CD8-positive, alpha-beta memory T cell (primary cell): ENCODE measurements at regions not wholly inside any gene's neighbourhood (a gene's known extent, or its start where the extent isn't known, plus 50 kb on each side); places are given as distances from the start of the nearest gene placed in this dataset.

ENCODE experiments used
- CTCF ChIA-PET: fragments of 350-600 bp; sonication (Branson Sonifier 250); formaldehyde crosslinking; loops from one replicate; lab custom pipeline; 2021; ENCODE audit warnings: antibody characterized with exemption; lab: Charles Lee
- POLR2A ChIA-PET: fragments of 350-600 bp; sonication (Branson Sonifier 250); formaldehyde crosslinking; loops from one replicate; lab custom pipeline; 2021; ENCODE audit warnings: antibody characterized with exemption; lab: Charles Lee
- DNase-seq, 5 donors: peaks; one replicate each; pipeline versions ENCODE4 v3.0.0 to v3.0.0-alpha.2; 2020 to 2022; ENCODE audit warnings: mixed read lengths in 1 of 5
- H3K27ac ChIP-seq: one replicate; pipeline ENCODE4 v1.7.0; 2013; ENCODE audit warnings: low read depth, mild to moderate bottlenecking, low read length, moderate library complexity
- H3K27me3 ChIP-seq: 2 replicates; pipeline ENCODE4 v1.7.0; 2013; ENCODE audit warnings: low read length, mild to moderate bottlenecking; ENCODE audit not compliant: insufficient read depth, poor library complexity, severe bottlenecking
- H3K36me3 ChIP-seq: 2 replicates; pipeline ENCODE4 v1.7.0; 2013; ENCODE audit warnings: mild to moderate bottlenecking, low read length, moderate library complexity; ENCODE audit not compliant: insufficient read depth
- H3K4me1 ChIP-seq: 2 replicates; pipeline ENCODE4 v1.7.0; 2013; ENCODE audit warnings: mild to moderate bottlenecking, low read length, moderate library complexity; ENCODE audit not compliant: insufficient read depth
- H3K4me3 ChIP-seq: 2 replicates; pipeline ENCODE4 v1.7.0; 2013; ENCODE audit warnings: mild to moderate bottlenecking, low read length
- H3K9me3 ChIP-seq: 2 replicates; pipeline ENCODE4 v1.7.0; 2013; ENCODE audit warnings: mild to moderate bottlenecking, low read length
- H3K27ac Mint-ChIP-seq, 8 donors: one replicate each; pipeline ENCODE4 v1.8.0; 2020 to 2021; ENCODE audit warnings: mixed read lengths in 8 of 8, mild to moderate bottlenecking in 6 of 8, inconsistent platforms in 3 of 8, moderate library complexity in 3 of 8
- H3K27me3 Mint-ChIP-seq, 2 donors: one replicate each; pipeline ENCODE4 v1.8.0; 2020 to 2021; ENCODE audit warnings: mixed read lengths in 2 of 2, mild to moderate bottlenecking in 1 of 2, moderate library complexity in 1 of 2
- H3K36me3 Mint-ChIP-seq, 3 donors: one replicate each; pipeline ENCODE4 v1.8.0; 2020 to 2021; ENCODE audit warnings: mixed read lengths in 3 of 3, inconsistent platforms in 1 of 3, mild to moderate bottlenecking in 1 of 3
- H3K4me1 Mint-ChIP-seq, 3 donors: one replicate each; pipeline ENCODE4 v1.8.0; 2020 to 2021; ENCODE audit warnings: mixed read lengths in 3 of 3, inconsistent platforms in 1 of 3, mild to moderate bottlenecking in 1 of 3
- H3K4me3 Mint-ChIP-seq, 7 donors: one replicate each; pipeline ENCODE4 v1.8.0; 2020 to 2021; ENCODE audit warnings: mixed read lengths in 7 of 7, mild to moderate bottlenecking in 6 of 7, moderate library complexity in 4 of 7, inconsistent platforms in 2 of 7
- H3K9me3 Mint-ChIP-seq, 5 donors: one replicate each; pipeline ENCODE4 v1.8.0; 2020 to 2022; ENCODE audit warnings: mixed read lengths in 5 of 5, mild to moderate bottlenecking in 3 of 5, moderate library complexity in 2 of 5, inconsistent platforms in 1 of 5

GRCh38 chr4:102411408-102411807 is 66.1 kb upstream of the SLC39A8 start:
- Histone ChIP-seq H3K27ac (no peak overlapping the region), H3K4me3 (no peak overlapping the region), H3K9me3 (no peaks in the 10 kb centered on the region), H3K36me3 (no peaks in the 10 kb centered on the region), H3K4me1 (no peaks in the 10 kb centered on the region), H3K27me3 (no peaks in the 10 kb centered on the region)
- no peak for DNase-seq
- Mint-ChIP-seq H3K4me3 (no peak overlapping the region), H3K9me3 (no peaks in the 10 kb centered on the region), H3K27ac (no peak overlapping the region), H3K36me3 (no peaks in the 10 kb centered on the region), H3K27me3 (peaks cover 0 to 7% of the 10 kb centered on the region in 2 donors), H3K4me1 (no peaks in the 10 kb centered on the region)
- ChIA-PET CTCF (interaction anchor here (1.1 kb wide), 1 partner anchor 24 kb away, joined by 3 read pairs; no protein-coding TSS in a partner anchor), POLR2A (no interaction called here)

DNA sequence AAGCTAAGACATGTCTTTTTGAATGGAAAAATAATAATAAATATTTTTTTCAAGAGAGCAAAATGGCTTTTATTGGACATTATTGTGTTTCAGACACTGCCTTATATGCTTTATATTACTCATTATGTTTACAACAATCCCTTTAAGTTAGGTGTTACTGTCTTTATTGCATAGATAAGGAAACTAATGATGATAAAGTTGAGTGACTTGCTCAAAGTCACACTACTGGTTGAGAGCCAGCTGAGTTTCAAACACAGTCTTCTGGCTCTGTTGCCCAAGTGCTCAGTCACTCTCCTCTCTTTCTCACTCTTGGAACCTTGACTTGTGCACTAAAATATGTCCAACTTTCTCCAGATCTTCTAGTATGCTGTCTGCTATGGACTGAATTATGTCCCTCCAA is 71.5 kb upstream of the SLC39A8 start:
- Histone ChIP-seq H3K9me3 (no peaks in the 10 kb centered on the region), H3K4me1 (no peaks in the 10 kb centered on the region), H3K4me3 (no peak overlapping the region), H3K36me3 (no peaks in the 10 kb centered on the region), H3K27ac (no peak overlapping the region), H3K27me3 (no peaks in the 10 kb centered on the region)
- no peak for DNase-seq
- no peaks in the 10 kb centered on the region for H3K36me3 Mint-ChIP-seq
- H3K27ac Mint-ChIP-seq, result no peak overlapping the region
- no peaks in the 10 kb centered on the region for H3K4me1 Mint-ChIP-seq
- peaks cover 0 to 7% of the 10 kb centered on the region in 2 donors for H3K27me3 Mint-ChIP-seq
- no peak overlapping the region for H3K4me3 Mint-ChIP-seq
- ChIA-PET CTCF (interaction anchor here (1.2 kb wide), 1 partner anchor 14 kb away, joined by 3 read pairs; no protein-coding TSS in a partner anchor), POLR2A (no interaction called here)
- no peaks in the 10 kb centered on the region for H3K9me3 Mint-ChIP-seq

DNA sequence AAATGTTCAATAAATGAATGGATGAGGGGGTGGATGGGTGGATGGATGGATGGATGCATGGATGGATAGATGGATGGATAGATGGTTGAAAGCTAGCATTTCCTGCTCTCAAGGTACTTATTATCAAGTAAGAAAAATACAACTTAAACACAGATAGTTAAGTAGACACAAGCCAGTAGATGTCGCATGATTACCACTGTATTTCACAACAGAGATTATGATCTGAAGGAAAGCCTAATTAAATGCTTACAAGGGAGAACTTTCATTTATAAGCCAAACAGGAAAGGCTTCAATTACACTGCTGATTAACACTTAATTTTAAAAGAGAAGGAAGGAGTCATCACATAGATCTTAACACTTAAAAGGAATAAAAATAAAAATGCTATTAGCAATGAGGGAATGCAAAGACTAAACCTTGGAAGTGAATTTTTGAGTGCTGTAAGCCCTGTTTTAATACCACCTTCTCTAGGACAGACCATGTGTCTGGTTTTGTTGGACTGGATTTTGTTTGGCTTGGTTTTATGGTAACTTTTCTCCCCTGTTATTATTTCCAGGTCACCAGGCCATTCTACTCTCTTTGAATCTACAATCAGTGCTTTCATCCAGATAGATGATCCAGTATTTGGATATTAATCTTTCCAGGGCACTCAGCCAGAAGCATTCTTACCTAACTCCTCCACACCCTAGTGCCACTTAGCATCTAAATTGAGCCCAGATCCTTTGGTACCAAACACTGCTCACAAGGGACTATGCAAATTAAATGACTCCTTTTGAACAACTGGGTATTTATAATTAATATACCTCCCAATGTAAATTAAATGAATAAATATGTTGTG is 75.5 kb upstream of the SLC39A8 start:
- no peaks in the 10 kb centered on the region for H3K9me3 ChIP-seq
- POLR2A ChIA-PET, result no interaction called here
- Mint-ChIP-seq H3K27ac (peak overlapping the region in 1 of 8 donors; percentile 7), H3K4me3 (no peak overlapping the region), H3K9me3 (peaks cover 0 to 7% (median 2%) of the 10 kb centered on the region in 5 donors), H3K4me1 (no peaks in the 10 kb centered on the region), H3K27me3 (peaks cover 0 to 3% of the 10 kb centered on the region in 2 donors), H3K36me3 (peaks cover 0 to 6% (median 4%) of the 10 kb centered on the region in 3 donors)
- CTCF ChIA-PET, result interaction anchor here (2.5 kb wide), 1 partner anchor 10 kb away, joined by 11 read pairs; no protein-coding TSS in a partner anchor
- no peak overlapping the region for H3K4me3 ChIP-seq
- no peaks in the 10 kb centered on the region for H3K4me1 ChIP-seq
- H3K27me3 ChIP-seq, result no peaks in the 10 kb centered on the region
- no peak for DNase-seq
- no peaks in the 10 kb centered on the region for H3K36me3 ChIP-seq
- H3K27ac ChIP-seq, result no peak overlapping the region

GRCh38 chr4:102422843-102423242 is 77.6 kb upstream of the SLC39A8 start:
- Mint-ChIP-seq H3K27me3 (no peaks in the 10 kb centered on the region), H3K4me3 (no peak overlapping the region), H3K36me3 (peaks cover 0 to 6% (median 4%) of the 10 kb centered on the region in 3 donors), H3K27ac (no peak overlapping the region), H3K9me3 (peaks cover 0 to 7% (median 2%) of the 10 kb centered on the region in 5 donors), H3K4me1 (no peaks in the 10 kb centered on the region)
- no peaks in the 10 kb centered on the region for H3K27me3 ChIP-seq
- ChIA-PET POLR2A (no interaction called here), CTCF (interaction anchor here (1.2 kb wide), 1 partner anchor 16 kb away, joined by 3 read pairs; no protein-coding TSS in a partner anchor)
- DNase-seq, result no peak
- no peaks in the 10 kb centered on the region for H3K4me1 ChIP-seq
- no peaks in the 10 kb centered on the region for H3K36me3 ChIP-seq
- H3K9me3 ChIP-seq, result no peaks in the 10 kb centered on the region
- H3K27ac ChIP-seq, result no peak overlapping the region
- H3K4me3 ChIP-seq, result no peak overlapping the region

DNA sequence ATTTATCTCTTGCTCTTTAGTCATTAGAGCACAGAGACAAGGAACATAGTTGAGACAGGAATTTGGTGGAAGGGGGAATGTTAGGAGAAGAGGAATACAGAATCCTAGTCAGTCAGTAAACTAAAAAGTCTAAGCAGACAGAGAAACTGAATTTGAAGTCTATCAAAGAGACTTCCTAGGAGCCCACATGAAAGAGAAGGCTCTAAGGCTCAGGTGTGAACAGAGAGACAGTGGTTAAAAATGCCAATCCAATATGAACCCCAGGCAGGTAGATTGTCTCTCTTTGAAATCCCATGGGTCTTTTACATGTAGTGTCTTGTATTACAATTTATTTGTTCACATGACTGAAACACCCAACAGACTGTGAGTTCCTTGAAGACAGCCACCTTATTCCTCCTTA is 77.8 kb upstream of the NFKB1 start:
- no peak for DNase-seq
- no peaks in the 10 kb centered on the region for H3K27me3 ChIP-seq
- peaks cover 0 to 6% (median 4%) of the 10 kb centered on the region in 3 donors for H3K36me3 Mint-ChIP-seq
- H3K27ac ChIP-seq, result no peak overlapping the region
- H3K4me1 Mint-ChIP-seq, result no peaks in the 10 kb centered on the region
- no peaks in the 10 kb centered on the region for H3K27me3 Mint-ChIP-seq
- no peaks in the 10 kb centered on the region for H3K4me1 ChIP-seq
- CTCF ChIA-PET, result interaction anchor here (1.2 kb wide), 1 partner anchor 17 kb away, joined by 3 read pairs; no protein-coding TSS in a partner anchor
- POLR2A ChIA-PET, result no interaction called here
- no peak overlapping the region for H3K4me3 Mint-ChIP-seq
- H3K27ac Mint-ChIP-seq, result no peak overlapping the region
- H3K9me3 Mint-ChIP-seq, result peaks cover 0 to 7% (median 2%) of the 10 kb centered on the region in 5 donors
- H3K36me3 ChIP-seq, result no peaks in the 10 kb centered on the region
- H3K4me3 ChIP-seq, result no peak overlapping the region
- no peaks in the 10 kb centered on the region for H3K9me3 ChIP-seq

DNA sequence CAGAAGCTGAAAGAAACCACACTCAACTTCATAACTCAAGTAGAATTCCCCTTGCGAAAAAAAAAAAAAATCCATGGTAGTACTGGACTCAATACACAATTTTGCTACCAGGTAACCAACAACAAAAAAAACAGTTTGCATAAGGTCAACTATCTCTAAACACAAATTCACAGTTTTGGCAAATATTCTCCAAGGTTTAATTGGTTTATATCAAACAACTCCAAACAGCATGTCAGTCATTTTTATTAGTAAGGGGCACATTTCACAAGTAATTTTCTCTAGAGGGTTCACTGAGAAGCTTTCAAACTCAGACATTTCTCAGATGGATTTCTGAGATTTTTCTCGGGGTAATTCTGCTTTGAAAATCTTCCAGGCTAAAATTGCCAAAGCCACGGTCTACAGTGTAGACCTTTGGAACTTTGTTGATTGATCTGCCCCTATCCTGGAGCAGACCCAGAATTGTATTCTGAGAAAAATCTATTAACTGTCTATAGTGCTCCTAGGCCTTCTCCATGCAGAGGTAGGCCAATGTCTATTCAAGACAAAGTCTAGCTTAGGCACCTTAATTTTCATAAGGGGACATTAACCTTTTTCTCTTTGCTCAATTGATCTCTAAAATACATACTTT is 73.7 kb upstream of the NFKB1 start:
- Mint-ChIP-seq H3K4me3 (no peak overlapping the region), H3K4me1 (peaks cover 6 to 8% (median 6%) of the 10 kb centered on the region in 3 donors), H3K27me3 (no peaks in the 10 kb centered on the region), H3K9me3 (peaks cover 0 to 7% (median 2%) of the 10 kb centered on the region in 5 donors), H3K27ac (no peak overlapping the region), H3K36me3 (peaks cover 0 to 6% (median 0%) of the 10 kb centered on the region in 3 donors)
- no peaks in the 10 kb centered on the region for H3K27me3 ChIP-seq
- peaks cover 5% of the 10 kb centered on the region for H3K4me1 ChIP-seq
- ChIA-PET POLR2A (no interaction called here), CTCF (interaction anchor here (1.5 kb wide), 1 partner anchor 582 kb away, joined by 3 read pairs; no protein-coding TSS in a partner anchor)
- H3K27ac ChIP-seq, result no peak overlapping the region
- no peak for DNase-seq
- no peak overlapping the region for H3K4me3 ChIP-seq
- no peaks in the 10 kb centered on the region for H3K9me3 ChIP-seq
- no peaks in the 10 kb centered on the region for H3K36me3 ChIP-seq

DNA sequence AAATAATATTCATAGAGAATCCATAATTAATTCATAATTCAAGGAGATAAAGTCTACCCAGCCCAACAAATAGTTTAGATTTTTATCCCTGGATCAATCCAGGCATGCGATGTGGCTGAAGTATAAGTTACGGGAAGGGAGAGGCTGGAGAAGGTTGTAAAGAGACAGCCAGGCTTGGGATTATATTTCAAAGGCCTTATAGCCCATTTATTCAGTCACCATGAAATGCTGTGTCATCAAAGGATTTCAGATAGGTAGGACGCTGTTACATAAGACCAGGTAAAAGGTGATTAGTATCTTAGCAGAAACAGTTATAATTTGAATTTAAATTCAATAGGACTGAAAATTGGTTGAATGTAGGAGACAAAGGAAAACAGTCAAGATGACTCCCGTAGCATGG is 73.0 kb upstream of the NFKB1 start:
- Histone ChIP-seq H3K27ac (no peak overlapping the region), H3K4me1 (peaks cover 5% of the 10 kb centered on the region), H3K9me3 (no peaks in the 10 kb centered on the region), H3K4me3 (no peak overlapping the region), H3K36me3 (no peaks in the 10 kb centered on the region), H3K27me3 (no peaks in the 10 kb centered on the region)
- Mint-ChIP-seq H3K36me3 (peaks cover 0 to 1% (median 0%) of the 10 kb centered on the region in 3 donors), H3K4me1 (peaks cover 6 to 8% (median 6%) of the 10 kb centered on the region in 3 donors), H3K9me3 (peaks cover 0 to 1% (median 0%) of the 10 kb centered on the region in 5 donors), H3K27me3 (no peaks in the 10 kb centered on the region), H3K4me3 (peak overlapping the region in 1 of 7 donors; percentile 64), H3K27ac (no peak overlapping the region)
- ChIA-PET POLR2A (no interaction called here), CTCF (interaction anchor here (0.7 kb wide), 1 partner anchor 20 kb away, joined by 3 read pairs; no protein-coding TSS in a partner anchor)
- no peak for DNase-seq
